GM15510 (cell line): ENCODE measurements at regions not wholly inside any gene's neighbourhood (a gene's known extent, or its start where the extent isn't known, plus 50 kb on each side); places are given as distances from the start of the nearest gene placed in this dataset.

Experiments
- POLR2A ChIP-seq: IDR thresholded peaks from 3 replicates; pipeline ENCODE4 v1.6.1; 2011; ENCODE audit warnings: borderline replicate concordance; ENCODE audit not compliant: insufficient read length; ENCODE audit errors: extremely low read depth

DNA sequence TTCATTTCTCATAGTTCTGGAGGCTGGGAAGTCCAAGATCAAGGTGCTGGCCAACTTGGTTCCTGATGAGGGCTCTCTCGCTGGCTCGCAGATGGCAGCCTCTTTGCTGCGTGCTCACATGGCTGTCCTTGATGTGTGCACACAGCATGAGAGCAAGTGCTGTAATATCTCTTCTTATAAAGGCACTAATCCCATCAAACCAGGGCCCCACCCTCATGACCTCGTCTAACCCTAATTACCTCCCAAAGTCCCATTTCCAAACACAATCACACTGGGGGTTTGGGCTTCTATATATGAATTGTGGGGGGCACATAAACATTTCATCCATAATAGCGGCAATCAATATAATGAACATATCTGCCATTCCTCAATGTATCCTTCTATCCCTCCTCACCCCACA lies 1062.1 kb downstream of the BRD1 start:
- no peak for TF ChIP-seq POLR2A

- no peak for TF ChIP-seq POLR2A
These were observed 1066.1 kb downstream of the BRD1 start for GRCh38 chr22:48761546-48761945.

DNA sequence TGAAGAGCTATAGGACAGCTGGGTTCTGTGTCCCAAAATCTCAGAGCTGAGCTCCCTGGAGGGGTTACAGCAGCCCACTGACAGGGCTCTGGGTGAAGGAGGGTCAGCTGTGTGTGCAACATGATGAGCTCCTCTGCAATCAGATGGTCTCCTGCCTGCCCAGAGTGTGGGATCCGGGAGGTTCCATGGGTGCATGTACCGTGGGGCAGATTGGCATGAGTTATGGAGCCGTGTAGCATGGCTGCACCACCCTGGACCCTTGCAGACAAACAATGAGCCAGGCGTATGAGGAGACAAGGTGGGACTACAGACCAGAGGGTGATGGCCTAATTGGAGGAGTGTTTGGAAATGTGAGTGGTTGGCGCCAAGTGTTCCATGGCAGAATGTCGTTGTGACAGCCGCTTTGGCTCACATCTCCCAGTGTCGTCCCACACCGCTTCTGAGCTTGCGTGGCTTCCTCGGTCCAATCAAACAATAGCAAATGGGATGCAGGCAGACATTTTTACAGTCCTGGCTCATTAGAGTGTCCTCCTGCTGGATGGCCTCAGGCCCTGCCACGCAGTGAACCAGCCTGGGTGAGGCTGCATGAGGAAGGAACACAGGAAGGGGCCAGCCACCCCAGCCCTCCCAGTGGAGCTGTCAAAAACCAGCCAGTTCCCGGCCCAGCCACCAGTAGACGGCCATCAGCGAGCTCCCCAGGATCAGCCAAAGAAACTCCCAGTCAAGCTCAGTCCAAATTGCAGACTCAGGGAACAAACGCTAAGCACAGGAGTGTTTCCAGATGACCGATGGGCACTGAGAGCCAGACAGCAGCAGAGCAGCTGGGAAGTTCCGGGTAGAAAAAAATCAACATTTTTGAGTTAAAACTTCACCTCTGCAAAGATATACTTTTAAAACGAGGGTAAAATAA lies 1066.9 kb downstream of the BRD1 start:
- TF ChIP-seq POLR2A: no peak

GRCh38 chr22:48758881-48759875 lies 1068.5 kb downstream of the BRD1 start:
- no peak for TF ChIP-seq POLR2A

GRCh38 chr22:48757985-48758561 lies 1069.6 kb downstream of the BRD1 start:
- no peak for TF ChIP-seq POLR2A

GRCh38 chr22:48757581-48757980 lies 1070.1 kb downstream of the BRD1 start:
- TF ChIP-seq POLR2A: no peak

DNA sequence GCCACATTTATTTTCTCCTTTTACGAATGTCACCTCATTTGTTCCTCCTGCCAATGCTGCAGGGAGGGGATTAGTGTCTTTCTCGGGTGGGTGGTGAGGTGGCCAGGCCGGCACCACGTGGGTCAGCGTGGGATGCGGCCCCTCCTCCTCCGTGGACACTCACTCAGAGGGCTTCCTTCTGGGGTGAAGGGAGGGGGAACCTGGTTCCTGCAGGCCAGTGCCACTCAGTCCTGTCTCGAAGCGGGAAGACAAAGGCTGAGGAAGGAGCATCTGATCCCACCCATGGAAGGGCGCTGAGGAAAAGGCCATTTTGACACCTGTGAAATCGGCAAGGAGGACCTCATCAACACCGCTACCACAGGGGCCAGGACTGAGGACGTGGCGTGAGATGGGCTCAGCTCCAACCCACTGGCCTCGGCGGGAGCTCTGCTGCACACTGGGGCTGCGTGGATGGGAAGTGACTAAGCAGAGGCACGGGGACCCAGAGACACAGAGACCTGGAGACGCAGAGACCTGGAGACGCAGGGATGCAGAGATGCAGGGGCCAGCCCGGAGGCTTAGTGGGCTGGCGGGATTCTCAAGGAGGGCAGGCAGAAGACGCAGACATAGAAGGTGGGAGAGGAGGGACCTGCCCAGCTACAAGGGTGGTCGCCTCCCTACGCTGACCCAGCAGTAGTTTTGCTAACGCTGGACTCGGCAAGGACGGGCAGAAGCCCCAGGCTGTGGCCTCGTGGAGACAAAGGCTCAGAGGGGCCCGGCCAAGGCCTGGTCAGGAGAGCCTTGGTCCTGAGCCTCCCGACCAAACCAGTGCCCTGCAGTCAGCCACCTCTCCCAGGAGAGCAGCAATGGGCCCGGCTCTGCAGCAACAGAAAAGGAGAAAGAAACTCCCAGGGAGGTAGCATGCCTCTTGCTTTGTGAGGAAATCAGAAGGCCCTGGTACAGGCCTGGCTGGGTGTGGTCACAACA lies 1071.2 kb downstream of the BRD1 start:
- no peak for TF ChIP-seq POLR2A

GRCh38 chr22:48755059-48755949 lies 1072.4 kb downstream of the BRD1 start:
- TF ChIP-seq POLR2A: no peak

DNA sequence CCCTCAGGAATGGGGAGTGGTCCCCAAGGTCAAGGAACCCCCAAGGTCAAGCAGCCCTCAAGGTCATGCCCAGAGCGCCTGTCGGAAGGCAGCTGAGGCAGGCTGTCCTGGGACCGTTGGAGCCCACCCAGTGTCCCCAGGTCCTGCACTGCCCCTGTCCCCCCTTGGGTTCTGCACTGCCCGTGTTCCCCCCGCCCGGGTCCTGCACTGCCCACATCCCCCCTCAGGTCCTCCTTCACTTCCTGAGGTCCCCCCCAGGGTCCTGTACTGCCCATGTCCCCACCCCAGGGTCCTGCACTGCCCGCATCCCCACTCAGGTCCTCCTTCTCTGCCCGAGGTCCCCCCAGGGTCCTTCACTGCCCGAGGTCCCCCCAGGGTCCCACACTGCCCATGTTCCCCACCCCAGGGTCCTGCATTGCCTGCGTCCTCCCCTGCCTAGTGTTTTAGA lies 1073.0 kb downstream of the BRD1 start:
- no peak for TF ChIP-seq POLR2A

DNA sequence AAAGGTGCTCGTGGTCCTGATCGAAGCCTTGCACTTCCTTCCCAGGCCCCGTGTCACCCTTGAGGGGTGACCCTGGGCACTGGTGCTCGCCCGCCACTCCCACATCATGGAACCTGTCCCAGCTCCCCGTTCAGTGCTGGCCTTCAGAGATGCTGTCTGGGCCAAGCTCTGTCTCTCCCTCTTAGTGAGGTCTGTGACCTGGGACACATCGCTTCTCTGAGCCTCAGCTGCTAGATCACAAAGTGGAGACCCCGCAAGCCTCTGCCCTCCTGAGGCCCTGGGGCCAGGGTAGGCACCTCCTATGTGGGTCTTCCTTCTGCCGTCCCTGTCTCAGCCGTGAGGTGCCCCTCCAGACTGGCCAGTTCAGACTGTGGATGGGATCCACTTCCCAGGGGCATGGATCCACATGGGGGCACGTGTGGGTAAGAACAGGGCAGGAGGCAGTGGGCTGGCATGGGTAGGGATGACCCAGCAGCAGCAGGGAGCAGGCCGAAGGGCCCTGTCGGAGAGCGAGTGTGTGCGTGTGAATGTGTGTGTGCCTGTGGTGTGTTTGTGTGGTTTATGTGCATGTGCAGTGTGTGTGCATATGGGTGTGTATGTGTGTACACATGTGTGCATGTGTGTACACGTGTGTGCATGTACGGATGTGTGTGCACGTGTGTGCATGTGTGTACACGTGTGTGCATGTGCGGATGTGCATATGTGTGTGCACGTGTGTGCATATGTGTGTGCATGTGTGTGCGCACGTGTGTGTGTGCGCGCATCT lies 1073.7 kb downstream of the BRD1 start:
- no peak for TF ChIP-seq POLR2A

- no peak for TF ChIP-seq POLR2A
These were observed 1074.3 kb downstream of the BRD1 start for GRCh38 chr22:48753381-48753730.
